ENCODE measurements at regions not wholly inside any gene's neighbourhood (a gene's known extent, or its start where the extent isn't known, plus 50 kb on each side); places are given as distances from the start of the nearest gene placed in this dataset.
"Not testable (repeated sequence)": the region's sequence is repeated elsewhere in the genome, so short reads cannot be mapped to it uniquely, and the experiment has no call there.

DNA sequence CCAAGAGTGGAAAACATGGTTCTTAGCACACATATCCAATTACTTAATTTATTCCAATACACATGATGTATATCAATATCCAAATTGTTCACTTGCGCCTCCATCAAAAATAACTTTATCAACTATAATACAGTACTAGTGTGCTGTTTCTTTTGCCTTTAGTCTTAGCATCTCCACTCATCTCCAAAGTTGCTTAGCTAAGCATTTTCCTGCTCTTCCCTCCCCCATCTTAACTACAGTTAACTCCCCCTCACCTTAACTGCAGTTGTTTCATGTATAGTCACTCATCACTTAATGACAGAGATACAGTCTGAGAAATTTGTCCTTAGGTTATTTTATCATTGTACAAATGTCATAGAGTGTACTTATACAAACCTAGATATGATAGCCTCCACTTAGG is 705.2 kb upstream of the LINC00305 start:
- DNase-seq (ENCODE audit: low read depth): no peak

GRCh38 chr18:64852281-64852680 is 703.4 kb upstream of the LINC00305 start:
- DNase-seq (ENCODE audit: low read depth): no peak

GRCh38 chr18:64851726-64852125 is 702.8 kb upstream of the LINC00305 start:
- no peak for DNase-seq (ENCODE audit: low read depth)

- no peak for DNase-seq (ENCODE audit: low read depth)
Observed at GRCh38 chr18:64850791-64851190, 701.9 kb upstream of the LINC00305 start.

DNA sequence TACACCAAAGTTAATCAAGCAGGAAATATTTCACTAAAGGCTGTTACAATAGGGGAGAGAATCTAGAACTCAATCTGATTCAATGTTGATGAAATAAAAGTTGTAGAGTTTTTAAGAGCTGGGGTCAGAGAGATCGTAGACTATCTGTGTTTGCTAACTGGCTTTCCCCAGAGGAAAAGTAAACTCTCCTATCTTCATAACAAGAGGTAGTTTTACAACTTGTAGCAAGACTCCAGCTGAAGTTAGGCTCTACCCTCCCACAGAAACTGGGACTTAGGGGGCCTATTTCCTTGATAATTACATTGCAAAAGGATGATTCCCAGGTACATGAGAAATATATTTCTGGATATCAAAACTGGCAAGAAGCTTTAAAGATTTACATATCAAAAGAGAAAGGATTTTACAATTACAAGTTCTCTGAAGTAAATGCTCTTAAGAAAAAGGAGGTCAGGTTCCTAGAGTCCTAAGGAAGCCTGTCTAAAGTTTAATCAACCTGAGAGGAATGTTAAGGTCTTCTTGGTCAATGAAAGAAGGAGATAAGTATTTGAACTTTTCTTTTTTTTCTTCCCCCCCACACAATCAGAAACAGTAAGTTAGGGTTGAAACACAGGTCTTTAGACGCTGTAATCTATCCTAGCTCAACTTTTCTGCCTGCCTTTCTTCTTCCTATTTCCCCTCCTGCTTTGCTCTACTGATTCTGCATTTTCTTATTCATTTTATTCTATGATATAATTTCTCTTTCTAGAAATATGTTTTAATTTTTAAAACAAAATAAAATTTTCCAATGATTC is 692.2 kb upstream of the LINC00305 start:
- no peak for DNase-seq (ENCODE audit: low read depth)

- no peak for DNase-seq (ENCODE audit: low read depth)
Observed at GRCh38 chr18:64810354-64810753, 661.5 kb upstream of the LINC00305 start.

GRCh38 chr18:64809801-64810200 is 660.9 kb upstream of the LINC00305 start:
- no peak for DNase-seq (ENCODE audit: low read depth)

DNA sequence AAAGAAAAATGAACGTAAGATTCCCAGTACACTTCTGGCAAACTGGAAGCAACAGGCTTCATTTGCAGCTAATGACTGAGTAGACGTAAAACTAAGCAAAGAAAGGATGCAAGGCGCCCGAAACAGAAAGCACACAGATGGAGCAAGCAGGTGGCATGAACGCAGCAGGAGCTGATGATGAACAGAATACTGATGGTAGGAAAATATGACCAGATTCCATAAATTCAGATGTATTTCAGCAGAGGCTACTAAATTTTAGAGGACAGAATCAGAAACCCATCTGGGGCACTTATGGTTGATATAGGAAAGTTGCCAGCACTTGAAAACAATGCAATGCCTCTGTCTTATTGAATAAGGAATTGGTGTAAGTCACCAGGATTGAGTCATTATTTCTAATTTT is 658.7 kb upstream of the LINC00305 start:
- DNase-seq (ENCODE audit: low read depth): no peak

DNA sequence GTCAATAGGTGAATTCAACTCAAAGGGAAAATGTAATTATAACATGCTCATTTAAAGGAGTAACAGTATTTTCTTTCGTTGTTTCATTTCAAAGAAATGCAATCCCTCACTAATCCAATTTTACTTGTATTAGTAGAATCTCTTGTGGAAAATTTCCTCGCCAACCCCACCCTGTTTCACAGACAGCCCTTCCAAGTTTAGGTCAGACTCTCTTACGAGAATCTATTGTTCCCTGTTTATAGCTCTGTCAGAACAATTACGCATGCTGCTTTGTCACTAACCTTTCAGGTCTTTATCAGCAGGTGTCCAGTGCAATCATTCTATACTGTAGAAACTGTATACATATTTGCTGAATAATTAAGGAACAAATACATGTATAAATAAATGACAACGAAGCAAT is 657.8 kb upstream of the LINC00305 start:
- no peak for DNase-seq (ENCODE audit: low read depth)

- no peak for DNase-seq (ENCODE audit: low read depth)
Observed at GRCh38 chr18:64806232-64806631, 657.3 kb upstream of the LINC00305 start.

GRCh38 chr18:64803471-64803870 is 654.6 kb upstream of the LINC00305 start:
- no peak for DNase-seq (ENCODE audit: low read depth)

DNA sequence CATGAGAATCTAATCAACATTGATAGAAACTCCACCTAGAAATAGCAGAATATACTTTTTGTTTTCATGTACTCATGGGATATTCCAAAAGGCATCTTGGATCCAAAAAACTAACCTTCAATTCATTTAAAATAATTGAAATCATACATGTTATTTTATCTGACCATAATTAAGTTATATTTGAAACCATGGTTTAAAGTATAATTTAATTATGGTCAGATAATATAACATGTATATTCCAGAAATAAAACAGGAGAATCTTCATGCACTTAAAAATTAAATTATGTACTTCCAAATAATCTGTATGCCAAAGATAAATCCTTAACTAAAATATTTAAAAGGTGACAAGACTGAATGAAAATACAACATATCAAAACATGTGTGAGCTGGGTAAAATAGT is 651.3 kb upstream of the LINC00305 start:
- DNase-seq (ENCODE audit: low read depth): no peak

- no peak for DNase-seq (ENCODE audit: low read depth)
Observed at GRCh38 chr18:64799376-64799775, 650.5 kb upstream of the LINC00305 start.

DNA sequence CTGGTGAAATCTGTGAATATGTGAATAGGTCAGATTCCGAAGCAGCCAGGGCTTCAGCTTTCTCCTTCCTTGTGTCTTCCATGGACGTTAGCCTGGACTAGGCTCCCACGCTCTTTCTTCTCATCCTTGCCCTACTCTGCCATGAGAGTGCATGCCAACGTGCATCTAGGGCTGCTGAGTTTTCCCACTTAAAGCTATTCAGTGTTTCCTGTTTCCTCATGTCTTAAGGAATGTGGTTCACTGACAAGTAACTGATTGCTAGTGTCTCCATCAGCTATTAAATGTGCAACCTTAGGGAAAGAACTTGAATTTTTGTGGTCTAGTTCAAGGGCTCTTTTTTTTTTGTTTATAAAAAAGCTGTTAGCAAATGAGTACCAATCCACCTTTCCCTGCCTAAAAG is 642.3 kb upstream of the LINC00305 start:
- peak; percentile 44 for DNase-seq (ENCODE audit: low read depth)

DNA sequence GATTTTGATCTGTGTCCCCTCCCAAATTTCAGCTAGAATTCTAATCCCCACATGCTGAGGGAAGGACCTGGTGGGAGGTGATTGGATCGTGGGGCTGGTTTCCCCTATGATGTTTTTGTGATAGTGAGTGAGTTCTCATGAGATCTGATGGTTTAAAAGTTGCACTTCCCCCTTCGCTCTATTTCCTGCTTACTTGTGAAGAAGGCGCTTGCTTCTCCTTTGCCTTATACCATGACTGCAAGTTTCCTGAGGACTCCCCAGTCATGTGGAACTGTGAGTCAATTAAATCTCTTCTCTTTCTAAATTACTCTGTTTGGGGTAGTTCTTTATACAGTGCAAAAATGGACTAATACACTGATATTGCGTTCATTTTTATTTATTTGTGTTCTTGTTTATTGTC is 636.8 kb upstream of the LINC00305 start:
- no peak for DNase-seq (ENCODE audit: low read depth)

DNA sequence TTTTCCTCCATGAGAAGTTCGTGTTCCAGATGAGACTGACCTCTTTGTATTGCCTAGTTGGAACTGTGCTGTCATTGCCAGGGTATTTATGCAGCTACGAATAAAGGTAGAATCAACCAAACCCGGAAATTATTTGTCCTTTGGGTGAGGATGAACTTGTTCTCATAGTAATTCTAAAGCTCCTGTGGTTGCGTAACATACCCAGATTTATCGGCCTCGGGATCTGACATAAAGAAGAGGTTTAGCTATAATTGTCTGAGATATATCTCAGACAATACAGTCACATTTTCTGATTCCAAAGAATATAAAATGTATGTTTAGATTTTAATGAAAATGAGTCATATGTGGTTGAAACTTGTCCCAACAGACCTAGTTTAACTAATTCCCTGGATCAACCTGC is 628.7 kb upstream of the LINC00305 start:
- no peak for DNase-seq (ENCODE audit: low read depth)

DNA sequence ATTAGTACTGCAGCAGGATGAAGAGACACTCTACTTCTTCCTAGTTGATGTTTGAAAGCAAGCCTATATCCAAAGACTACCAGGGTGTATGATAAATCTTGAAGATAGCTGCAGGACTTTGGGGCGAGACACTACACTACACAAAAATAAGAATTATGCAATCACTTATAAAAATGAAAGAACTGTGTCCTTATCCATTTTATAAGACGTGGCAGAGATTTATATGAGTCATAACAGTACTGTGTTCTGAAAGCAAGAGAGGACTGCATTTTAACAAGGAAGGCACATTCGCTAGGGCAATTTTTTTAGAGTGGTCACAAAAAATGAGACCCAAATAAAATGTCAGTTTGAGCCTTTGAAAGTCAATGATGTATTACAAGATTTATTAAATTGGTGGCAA is 617.0 kb upstream of the LINC00305 start:
- no peak for DNase-seq (ENCODE audit: low read depth)

DNA sequence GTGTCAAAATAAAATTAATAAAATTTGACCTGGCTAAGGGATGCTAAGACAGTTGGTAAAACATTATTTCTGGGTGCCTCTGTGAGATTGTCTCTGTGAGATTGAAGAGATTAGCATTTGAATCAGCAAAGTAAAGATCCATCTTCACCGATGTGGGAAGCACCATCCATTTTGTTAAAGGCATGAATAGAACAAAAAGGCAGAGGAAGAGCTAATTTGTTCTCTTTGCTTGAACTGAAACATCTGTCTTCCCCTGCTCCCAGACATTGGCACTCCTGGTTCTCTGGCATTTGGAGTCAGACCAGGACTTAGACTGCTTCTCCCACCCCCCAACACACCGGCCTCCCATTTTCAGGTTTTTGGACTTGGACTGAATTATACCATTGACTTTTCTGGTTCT is 603.8 kb upstream of the LINC00305 start:
- no peak for DNase-seq (ENCODE audit: low read depth)

DNA sequence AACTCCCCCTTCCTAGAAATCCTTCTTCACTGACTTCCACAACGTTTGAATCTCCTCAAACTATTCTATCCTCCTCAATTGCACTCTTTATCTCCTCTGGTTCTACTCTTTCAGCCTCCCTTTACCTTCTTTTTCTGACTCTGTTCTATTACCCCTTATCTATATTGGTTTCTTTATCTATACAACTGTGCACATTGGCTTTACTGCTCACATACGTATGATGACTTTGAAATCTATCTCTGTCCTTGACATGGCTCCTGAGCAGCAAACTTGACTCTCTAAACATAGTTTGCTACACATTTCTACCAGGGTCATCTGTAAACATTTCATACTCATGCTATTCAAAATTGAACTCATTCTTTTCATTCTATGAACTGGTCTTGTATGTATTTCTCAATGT is 601.0 kb upstream of the LINC00305 start:
- DNase-seq (ENCODE audit: low read depth): no peak

DNA sequence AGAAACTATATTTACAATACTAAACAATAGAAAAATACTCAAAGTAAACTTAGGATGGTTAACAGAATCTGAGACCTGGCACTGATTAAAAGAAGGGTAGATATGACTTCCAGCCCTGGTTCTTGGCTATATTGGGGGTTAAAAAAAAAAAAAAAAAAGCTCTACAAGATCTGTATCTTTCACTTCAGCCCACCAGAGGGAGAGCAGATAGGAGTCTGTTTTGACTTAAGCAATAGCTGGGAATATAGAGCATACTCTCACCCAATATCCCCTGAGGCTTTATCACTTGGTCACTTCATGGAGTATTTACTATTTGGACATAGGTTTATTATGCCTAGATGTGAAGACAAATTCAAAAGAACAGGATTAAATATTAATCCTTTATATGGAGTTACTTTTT is 598.9 kb upstream of the LINC00305 start:
- DNase-seq (ENCODE audit: low read depth): no peak

GRCh38 chr18:64742898-64743297 is 594.0 kb upstream of the LINC00305 start:
- DNase-seq (ENCODE audit: low read depth): no peak

DNA sequence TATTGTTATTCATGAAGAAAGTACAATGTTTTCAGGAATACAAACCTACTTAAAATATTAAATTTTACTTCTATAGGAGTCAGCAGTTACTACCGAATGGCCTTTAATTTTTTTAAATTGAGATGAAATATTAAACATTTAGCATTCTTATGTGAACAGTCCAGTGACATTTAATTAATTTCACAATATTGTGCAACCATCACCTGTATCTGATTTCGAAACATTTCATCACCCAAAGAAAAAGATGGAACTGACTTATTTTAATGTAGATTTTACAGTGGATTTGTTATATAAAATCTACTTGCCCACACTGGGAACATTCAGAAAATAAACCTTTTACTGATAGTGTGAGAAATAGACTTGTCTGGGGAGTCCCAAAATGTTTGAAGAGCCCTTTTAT is 585.2 kb upstream of the LINC00305 start:
- no peak for DNase-seq (ENCODE audit: low read depth)

DNA sequence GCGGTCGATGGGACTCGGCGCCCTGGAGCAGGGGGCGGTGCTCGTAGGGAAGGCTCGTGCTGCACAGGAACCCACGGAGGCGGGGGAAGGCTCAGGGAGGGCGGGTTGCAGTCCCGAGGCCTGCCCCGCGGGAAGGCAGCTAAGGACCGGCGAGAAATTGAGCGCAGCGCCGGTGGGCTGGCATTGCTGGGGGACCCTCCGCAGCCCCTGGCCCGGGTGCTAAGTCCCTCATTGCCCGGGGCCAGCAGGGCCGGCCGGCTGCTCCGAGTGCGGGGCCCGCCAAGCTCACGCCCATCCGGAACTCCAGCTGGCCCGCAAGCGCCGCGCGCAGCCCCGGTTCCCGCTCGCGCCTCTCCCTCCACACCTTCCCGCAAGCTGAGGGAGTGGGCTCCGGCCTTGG is 576.8 kb upstream of the LINC00305 start:
- not testable (repeated sequence) for DNase-seq (ENCODE audit: low read depth)

- no peak for DNase-seq (ENCODE audit: low read depth)
Observed at GRCh38 chr18:64720781-64721464, 572.0 kb upstream of the LINC00305 start.
